GM12892 (cell line): ENCODE measurements at regions not wholly inside any gene's neighbourhood (a gene's known extent, or its start where the extent isn't known, plus 50 kb on each side); places are given as distances from the start of the nearest gene placed in this dataset.

Experiments used
- DNase-seq: peaks from one replicate; pipeline ENCODE4 v3.0.0; 2011; ENCODE audit not compliant: insufficient read length
- FAIRE-seq: peaks from 2 replicates; lab custom pipeline; 2011; peaks lifted over from hg19 to GRCh38; lab: Jason Lieb, UNC
- POLR2A ChIP-seq: IDR thresholded peaks from 2 replicates; pipeline ENCODE4 v1.6.1; 2011; ENCODE audit warnings: low read depth, low read length, control low read depth
- POLR2AphosphoS5 ChIP-seq: IDR thresholded peaks from 2 replicates; pipeline ENCODE4 v1.6.1; 2011; ENCODE audit warnings: low read depth, low read length, control low read depth
- TAF1 ChIP-seq: IDR thresholded peaks from 2 replicates; pipeline ENCODE4 v1.6.1; 2011; ENCODE audit warnings: low read depth, mild to moderate bottlenecking, control low read depth, low read length, borderline replicate concordance

GRCh38 chr17:77304051-77304745 lies 163.4 kb downstream of the SEC14L1 start:
- DNase-seq (no peak), FAIRE-seq (no peak)
- TF ChIP-seq POLR2A (no peak), POLR2AphosphoS5 (no peak), TAF1 (no peak)

- no peak for DNase-seq
- no peak for TF ChIP-seq TAF1
- no peak for TF ChIP-seq POLR2AphosphoS5
- TF ChIP-seq POLR2A, result no peak
- no peak for FAIRE-seq
Measured at GRCh38 chr17:77304746-77305473, 164.1 kb downstream of the SEC14L1 start.

- no peak for TF ChIP-seq POLR2AphosphoS5
- no peak for DNase-seq
- no peak for FAIRE-seq
Measured at GRCh38 chr17:77306048-77306789, 165.4 kb downstream of the SEC14L1 start.

- FAIRE-seq (no peak), DNase-seq (no peak)
- TF ChIP-seq TAF1, result no peak
Measured at GRCh38 chr17:77306790-77307478, 166.2 kb downstream of the SEC14L1 start.

GRCh38 chr17:77307479-77308198 lies 166.9 kb downstream of the SEC14L1 start:
- TF ChIP-seq POLR2A (no peak), POLR2AphosphoS5 (no peak), TAF1 (no peak)
- DNase-seq (no peak), FAIRE-seq (no peak)

GRCh38 chr17:77308861-77309726 lies 168.3 kb downstream of the SEC14L1 start:
- no peak for TF ChIP-seq TAF1
- TF ChIP-seq POLR2AphosphoS5, result no peak
- no peak for TF ChIP-seq POLR2A
- DNase-seq (no peak), FAIRE-seq (no peak)

- TF ChIP-seq POLR2A (no peak), TAF1 (no peak), POLR2AphosphoS5 (no peak)
- no peak for FAIRE-seq
Measured at GRCh38 chr17:77310336-77310735, 169.6 kb downstream of the SEC14L1 start.

GRCh38 chr17:77311371-77311981 lies 170.7 kb downstream of the SEC14L1 start:
- FAIRE-seq (no peak), DNase-seq (no peak)
- no peak for TF ChIP-seq POLR2A

More at GRCh38 chr17:77310336-77310735, 169.6 kb downstream of the SEC14L1 start:
- no peak for DNase-seq

- TF ChIP-seq POLR2AphosphoS5 (no peak), POLR2A (no peak), TAF1 (no peak)
- FAIRE-seq (no peak), DNase-seq (no peak)
Measured at GRCh38 chr17:77312061-77312701, 171.4 kb downstream of the SEC14L1 start.
